ENCODE measurements at regions not wholly inside any gene's neighbourhood (a gene's known extent, or its start where the extent isn't known, plus 50 kb on each side); places are given as distances from the start of the nearest gene placed in this dataset.

DNA sequence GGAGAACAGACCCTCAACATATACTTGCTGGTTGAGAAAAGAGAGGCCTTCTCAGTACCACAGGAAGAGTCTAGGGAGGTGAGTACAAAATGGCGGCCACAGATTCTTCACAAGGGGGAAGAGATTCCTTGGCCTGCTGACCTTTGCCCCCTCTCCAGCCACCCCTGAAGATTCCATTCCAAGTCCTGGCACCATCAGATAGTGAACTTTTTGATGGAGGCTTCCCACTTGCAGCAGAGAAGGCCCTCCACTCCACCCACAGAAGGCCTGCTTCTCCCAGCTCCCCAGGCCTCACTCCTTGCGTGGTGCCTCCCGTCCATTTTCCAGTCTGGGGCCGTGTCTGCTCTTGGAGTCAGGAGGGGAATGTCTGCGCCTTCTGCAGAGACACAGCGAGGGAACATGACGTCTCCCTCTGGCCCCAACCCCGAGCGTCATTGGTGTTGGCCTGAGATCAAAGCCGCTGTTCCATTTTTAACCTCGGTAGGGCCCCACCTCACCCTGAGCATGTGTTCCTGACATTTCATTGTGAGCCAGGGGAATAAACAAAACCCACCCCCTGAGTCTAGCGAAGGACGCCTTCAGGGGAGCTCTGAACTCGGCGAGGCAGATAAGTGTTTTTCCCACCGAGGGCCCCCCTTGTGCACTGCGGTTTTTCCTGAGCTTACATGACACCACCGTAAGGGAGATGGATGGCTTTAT, 268.7 kb upstream of the TBX3 start:
- TF ChIP-seq, protein P1, sequence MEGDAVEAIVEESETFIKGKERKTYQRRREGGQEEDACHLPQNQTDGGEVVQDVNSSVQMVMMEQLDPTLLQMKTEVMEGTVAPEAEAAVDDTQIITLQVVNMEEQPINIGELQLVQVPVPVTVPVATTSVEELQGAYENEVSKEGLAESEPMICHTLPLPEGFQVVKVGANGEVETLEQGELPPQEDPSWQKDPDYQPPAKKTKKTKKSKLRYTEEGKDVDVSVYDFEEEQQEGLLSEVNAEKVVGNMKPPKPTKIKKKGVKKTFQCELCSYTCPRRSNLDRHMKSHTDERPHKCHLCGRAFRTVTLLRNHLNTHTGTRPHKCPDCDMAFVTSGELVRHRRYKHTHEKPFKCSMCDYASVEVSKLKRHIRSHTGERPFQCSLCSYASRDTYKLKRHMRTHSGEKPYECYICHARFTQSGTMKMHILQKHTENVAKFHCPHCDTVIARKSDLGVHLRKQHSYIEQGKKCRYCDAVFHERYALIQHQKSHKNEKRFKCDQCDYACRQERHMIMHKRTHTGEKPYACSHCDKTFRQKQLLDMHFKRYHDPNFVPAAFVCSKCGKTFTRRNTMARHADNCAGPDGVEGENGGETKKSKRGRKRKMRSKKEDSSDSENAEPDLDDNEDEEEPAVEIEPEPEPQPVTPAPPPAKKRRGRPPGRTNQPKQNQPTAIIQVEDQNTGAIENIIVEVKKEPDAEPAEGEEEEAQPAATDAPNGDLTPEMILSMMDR (IDR thresholded peaks at IDR 0.05; ENCODE audit: extremely low read depth in 1 of 2, insufficient read depth in 1 of 2, low read depth in 1 of 2, low read length in 2 of 2): no peak
- TF ChIP-seq POLR2A (IDR thresholded peaks at IDR 0.05; ENCODE audit: low read depth, low read length) (no peak), EZH2 (IDR thresholded peaks at IDR 0.05; ENCODE audit: borderline replicate concordance, low read depth, low read length, severe bottlenecking) (no peak), POLR2AphosphoS5 (IDR thresholded peaks at IDR 0.05; ENCODE audit: insufficient read depth, low read depth, low read length) (no peak)

All from endothelial cell of umbilical vein (primary cell).